SH-SY5Y (cell line): ENCODE measurements at regions not wholly inside any gene's neighbourhood (a gene's known extent, or its start where the extent isn't known, plus 50 kb on each side); places are given as distances from the start of the nearest gene placed in this dataset.

Source experiments
- GATA2 ChIP-seq: IDR thresholded peaks from 2 replicates; pipeline ENCODE4 v1.6.1; 2011; ENCODE audit warnings: mild to moderate bottlenecking, low read depth, low read length
- GATA3 ChIP-seq: IDR thresholded peaks from 2 replicates; pipeline ENCODE4 v1.6.1; 2011; ENCODE audit warnings: low read depth, mild to moderate bottlenecking, low read length, moderate library complexity

GRCh38 chr9:29850664-29851063, 2277.4 kb upstream of the C9orf72 start:
- TF ChIP-seq GATA3 (no peak), GATA2 (no peak)
